Mesenchymal stem cell (in vitro differentiated cells and primary cell): ENCODE measurements at regions not wholly inside any gene's neighbourhood (a gene's known extent, or its start where the extent isn't known, plus 50 kb on each side); places are given as distances from the start of the nearest gene placed in this dataset.
A peak's percentile ranks its signal among the peaks of the same experiment; 100 is the strongest.

Experiments used
- DNase-seq: peaks from one replicate; pipeline ENCODE4 v3.0.0-alpha.2; 2013
- H2AFZ ChIP-seq: one replicate; pipeline ENCODE4 v1.6.1; 2013; ENCODE audit warnings: low read depth, mild to moderate bottlenecking, control low read depth, inconsistent platforms, low read length, moderate library complexity
- H2AK5ac ChIP-seq: 2 replicates; pipeline ENCODE4 v1.6.1; 2013; ENCODE audit warnings: low read length, moderate library complexity, mild to moderate bottlenecking, inconsistent platforms; ENCODE audit not compliant: severe bottlenecking
- H2BK120ac ChIP-seq: one replicate; pipeline ENCODE4 v1.6.1; 2013; ENCODE audit warnings: low read depth, mild to moderate bottlenecking, inconsistent platforms, low read length, moderate library complexity
- H2BK12ac ChIP-seq, 2 experiments: one replicate each; pipeline ENCODE4 v1.6.1; 2013; ENCODE audit warnings: inconsistent platforms in 2 of 2, low read length in 2 of 2, mild to moderate bottlenecking in 2 of 2, moderate library complexity in 2 of 2, control low read depth in 1 of 2
- H2BK15ac ChIP-seq: one replicate; pipeline ENCODE4 v1.6.1; 2013; ENCODE audit warnings: mild to moderate bottlenecking, low read depth, inconsistent platforms; ENCODE audit not compliant: poor library complexity, severe bottlenecking
- H2BK5ac ChIP-seq: 2 replicates; pipeline ENCODE4 v1.6.1; 2013; ENCODE audit warnings: low read depth, mild to moderate bottlenecking, low read length, control low read depth, inconsistent platforms; ENCODE audit not compliant: poor library complexity, severe bottlenecking
- H3K14ac ChIP-seq, 2 experiments: one replicate each; pipeline ENCODE4 v1.6.1; 2013; ENCODE audit warnings: inconsistent platforms in 2 of 2, low read length in 2 of 2, control low read depth in 1 of 2, mild to moderate bottlenecking in 1 of 2, moderate library complexity in 1 of 2
- H3K18ac ChIP-seq, 2 experiments: one replicate each; pipeline ENCODE4 v1.6.1; 2013; ENCODE audit warnings: inconsistent platforms in 2 of 2, low read length in 2 of 2, control low read depth in 1 of 2, low read depth in 1 of 2, mild to moderate bottlenecking in 1 of 2
- H3K23ac ChIP-seq, 2 experiments: one replicate each; pipeline ENCODE4 v1.6.1; 2013; ENCODE audit warnings: inconsistent platforms in 2 of 2, low read length in 2 of 2, mild to moderate bottlenecking in 2 of 2, moderate library complexity in 2 of 2, control low read depth in 1 of 2
- H3K27ac ChIP-seq: 2 replicates; pipeline ENCODE4 v1.5.1; 2013; ENCODE audit warnings: mild to moderate bottlenecking, moderate library complexity, low read length, control low read depth, inconsistent platforms; ENCODE audit not compliant: poor library complexity, severe bottlenecking
- H3K27me3 ChIP-seq, 2 experiments: 2 replicates each; pipeline versions ENCODE4 v1.6.1 to v1.7.0; 2013; ENCODE audit warnings: low read length in 2 of 2, mild to moderate bottlenecking in 2 of 2, moderate library complexity in 2 of 2, control low read depth in 1 of 2, inconsistent platforms in 1 of 2; ENCODE audit not compliant: control insufficient read depth in 1 of 2, insufficient read depth in 1 of 2
- H3K36me3 ChIP-seq, 2 experiments: 2 replicates each; pipeline versions ENCODE4 v1.6.1 to v1.7.0; 2013; ENCODE audit warnings: low read length in 2 of 2, control low read depth in 1 of 2, inconsistent platforms in 1 of 2, low read depth in 1 of 2, mild to moderate bottlenecking in 1 of 2; ENCODE audit not compliant: insufficient read depth in 2 of 2, control insufficient read depth in 1 of 2
- H3K4ac ChIP-seq, 2 experiments: one replicate each; pipeline ENCODE4 v1.6.1; 2013; ENCODE audit warnings: inconsistent platforms in 2 of 2, low read length in 2 of 2, mild to moderate bottlenecking in 2 of 2, moderate library complexity in 2 of 2, control low read depth in 1 of 2, low read depth in 1 of 2
- H3K4me1 ChIP-seq: 2 replicates; pipeline ENCODE4 v1.6.1; 2013; ENCODE audit warnings: low read depth, low read length, control low read depth; ENCODE audit not compliant: control insufficient read depth, insufficient read depth
- H3K4me2 ChIP-seq: 2 replicates; pipeline ENCODE4 v1.6.1; 2013; ENCODE audit warnings: low read length, mild to moderate bottlenecking, inconsistent platforms; ENCODE audit not compliant: poor library complexity, severe bottlenecking
- H3K4me3 ChIP-seq, 2 experiments: 2 replicates each; pipeline versions ENCODE4 v1.5.1 to v1.7.0; 2013; ENCODE audit warnings: low read length in 2 of 2, mild to moderate bottlenecking in 2 of 2, control low read depth in 1 of 2, low read depth in 1 of 2; ENCODE audit not compliant: insufficient read depth in 1 of 2
- H3K79me1 ChIP-seq: replicated peaks from 2 replicates; pipeline ENCODE4 v1.6.1; 2013; ENCODE audit warnings: mild to moderate bottlenecking, control low read depth, low read length, inconsistent platforms; ENCODE audit not compliant: poor library complexity, severe bottlenecking
- H3K9ac ChIP-seq: 2 replicates; pipeline ENCODE4 v1.7.0; 2013; ENCODE audit warnings: mild to moderate bottlenecking, low read length, moderate library complexity
- H3K9me3 ChIP-seq: 2 replicates; pipeline ENCODE4 v1.7.0; 2013; ENCODE audit warnings: mild to moderate bottlenecking, low read length; ENCODE audit not compliant: control insufficient read depth
- H4K8ac ChIP-seq: one replicate; pipeline ENCODE4 v1.6.1; 2013; ENCODE audit warnings: inconsistent platforms, mild to moderate bottlenecking, low read length, moderate library complexity
- H4K91ac ChIP-seq: one replicate; pipeline ENCODE4 v1.6.1; 2013; ENCODE audit warnings: mild to moderate bottlenecking, low read length, inconsistent platforms
- WGBS: methylation state at CpG from one replicate; pipeline ENCODE4 v1.1.7; 2013; ENCODE audit warnings: mixed read lengths; 5-methylcytosine and 5-hydroxymethylcytosine counted together

GRCh38 chr20:63117661-63118302 is 98.1 kb downstream of the YTHDF1 start:
- Histone ChIP-seq H3K36me3 (no peaks in the 10 kb centered on the region), H4K8ac (no peak overlapping the region), H3K4me3 (no peak overlapping the region), H2BK12ac (no peak overlapping the region), H3K18ac (no peak overlapping the region), H3K14ac (no peak overlapping the region), H4K91ac (peak overlapping the region; percentile 5), H3K9me3 (peaks cover 4% of the 10 kb centered on the region), H3K4ac (no peak overlapping the region), H2BK120ac (no peak overlapping the region), H3K4me1 (no peaks in the 10 kb centered on the region), H3K23ac (peak overlapping the region in 1 of 2 experiments; percentile 52), H3K27me3 (peaks cover 34 to 47% of the 10 kb centered on the region in 2 experiments), H3K4me2 (no peak overlapping the region), H2AK5ac (no peak overlapping the region), H2BK5ac (no peak overlapping the region), H3K27ac (no peak overlapping the region), H2AFZ (no peak overlapping the region), H3K79me1 (no peaks in the 10 kb centered on the region), H3K9ac (no peak overlapping the region), H2BK15ac (no peak overlapping the region)
- no peak for DNase-seq
- 84% methylated on average over 25 of the region's 25 CpGs for WGBS

GRCh38 chr20:63117151-63117550 is 98.8 kb downstream of the YTHDF1 start:
- H2BK5ac ChIP-seq, result no peak overlapping the region
- no peak overlapping the region for H3K23ac ChIP-seq
- H3K79me1 ChIP-seq, result no peaks in the 10 kb centered on the region
- H2BK12ac ChIP-seq, result no peak overlapping the region
- H3K4me3 ChIP-seq, result no peak overlapping the region
- H3K27ac ChIP-seq, result no peak overlapping the region
- 65% methylated on average over 9 of the region's 9 CpGs for WGBS
- no peak overlapping the region for H2AFZ ChIP-seq
- H2AK5ac ChIP-seq, result no peak overlapping the region
- H3K9ac ChIP-seq, result no peak overlapping the region
- peaks cover 34 to 47% of the 10 kb centered on the region in 2 experiments for H3K27me3 ChIP-seq
- no peak overlapping the region for H3K4ac ChIP-seq
- no peak overlapping the region for H3K14ac ChIP-seq
- no peak overlapping the region for H2BK15ac ChIP-seq
- H3K4me2 ChIP-seq, result no peak overlapping the region
- H3K9me3 ChIP-seq, result peaks cover 1% of the 10 kb centered on the region
- H4K8ac ChIP-seq, result no peak overlapping the region
- no peak overlapping the region for H3K18ac ChIP-seq
- H2BK120ac ChIP-seq, result no peak overlapping the region
- no peaks in the 10 kb centered on the region for H3K4me1 ChIP-seq
- H4K91ac ChIP-seq, result peak overlapping the region; percentile 5
- no peak for DNase-seq
- no peaks in the 10 kb centered on the region for H3K36me3 ChIP-seq

- 24% methylated on average over 25 of the region's 32 CpGs for WGBS
- Histone ChIP-seq H3K36me3 (no peaks in the 10 kb centered on the region), H4K8ac (no peak overlapping the region), H3K27ac (no peak overlapping the region), H3K27me3 (peaks cover 34 to 47% of the 10 kb centered on the region in 2 experiments), H3K18ac (no peak overlapping the region), H3K9ac (no peak overlapping the region), H3K23ac (no peak overlapping the region), H2AFZ (no peak overlapping the region), H3K4ac (no peak overlapping the region), H3K9me3 (peaks cover 2% of the 10 kb centered on the region), H4K91ac (no peak overlapping the region), H3K4me2 (no peak overlapping the region), H3K4me3 (no peak overlapping the region), H2BK5ac (no peak overlapping the region), H3K4me1 (no peaks in the 10 kb centered on the region), H2BK120ac (no peak overlapping the region), H3K14ac (no peak overlapping the region), H2BK15ac (no peak overlapping the region), H3K79me1 (no peaks in the 10 kb centered on the region), H2BK12ac (no peak overlapping the region), H2AK5ac (no peak overlapping the region)
- peak; percentile 12 for DNase-seq
These were observed 99.4 kb downstream of the YTHDF1 start for GRCh38 chr20:63116412-63117106.

GRCh38 chr20:63115651-63116411 is 100.1 kb downstream of the YTHDF1 start:
- Histone ChIP-seq H3K4me2 (no peak overlapping the region), H3K18ac (no peak overlapping the region), H2BK15ac (no peak overlapping the region), H2BK12ac (no peak overlapping the region), H4K8ac (no peak overlapping the region), H3K79me1 (no peaks in the 10 kb centered on the region), H3K36me3 (no peaks in the 10 kb centered on the region), H3K4me3 (no peak overlapping the region), H3K27ac (no peak overlapping the region), H4K91ac (no peak overlapping the region), H2AFZ (no peak overlapping the region), H3K4me1 (no peaks in the 10 kb centered on the region), H2BK120ac (no peak overlapping the region), H3K27me3 (peaks cover 34 to 47% of the 10 kb centered on the region in 2 experiments), H2AK5ac (no peak overlapping the region), H3K9me3 (peaks cover 6% of the 10 kb centered on the region), H3K4ac (no peak overlapping the region), H3K9ac (no peak overlapping the region), H3K23ac (no peak overlapping the region), H2BK5ac (no peak overlapping the region), H3K14ac (no peak overlapping the region)
- WGBS, result 63% methylated on average over 9 of the region's 11 CpGs
- no peak for DNase-seq
